ENCODE measurements at regions not wholly inside any gene's neighbourhood (a gene's known extent, or its start where the extent isn't known, plus 50 kb on each side); places are given as distances from the start of the nearest gene placed in this dataset.

GRCh38 chr1:47593598-47594285 lies 155.9 kb downstream of the FOXD2 start:
- H4K20me1 ChIP-seq (ENCODE audit: insufficient read depth, low read length): no peaks in the 10 kb centered on the region
- no peaks in the 10 kb centered on the region for H3K4me1 ChIP-seq (ENCODE audit: insufficient read depth, low read length, severe bottlenecking)
- no peak overlapping the region for H3K4me3 ChIP-seq (ENCODE audit: low read depth, low read length, poor library complexity, severe bottlenecking)
- H2AFZ ChIP-seq (ENCODE audit: low read length): no peak overlapping the region
- H3K36me3 ChIP-seq (ENCODE audit: insufficient read depth, low read length): no peaks in the 10 kb centered on the region
- no peaks in the 10 kb centered on the region for H3K9me3 ChIP-seq (ENCODE audit: low read length)
- H3K9me2 ChIP-seq (ENCODE audit: low read depth, low read length): no peaks in the 10 kb centered on the region
- H3K27ac ChIP-seq (ENCODE audit: low read depth, low read length, poor library complexity, severe bottlenecking): no peak overlapping the region
- no peaks in the 10 kb centered on the region for H3K27me3 ChIP-seq (ENCODE audit: insufficient read depth, low read length)
- H3K4me2 ChIP-seq (ENCODE audit: low read length): no peak overlapping the region
- no peak overlapping the region for H3K9ac ChIP-seq (ENCODE audit: low read length)
- H3K79me2 ChIP-seq (ENCODE audit: insufficient read depth, low read length): no peaks in the 10 kb centered on the region
- no peak for TF ChIP-seq EZH2 (IDR thresholded peaks at IDR 0.05; ENCODE audit: borderline replicate concordance, low read length)
- no peak for TF ChIP-seq CTCF (IDR thresholded peaks at IDR 0.05; ENCODE audit: low read length)
- H3F3A ChIP-seq (ENCODE audit: insufficient read depth, low read length): no peaks in the 10 kb centered on the region

- Histone ChIP-seq H3K4me2 (ENCODE audit: low read length) (no peak overlapping the region), H3K79me2 (ENCODE audit: insufficient read depth, low read length) (no peaks in the 10 kb centered on the region), H3K9me2 (ENCODE audit: low read depth, low read length) (no peaks in the 10 kb centered on the region), H3K27ac (ENCODE audit: low read depth, low read length, poor library complexity, severe bottlenecking) (no peak overlapping the region), H3K4me3 (ENCODE audit: low read depth, low read length, poor library complexity, severe bottlenecking) (no peak overlapping the region), H3K36me3 (ENCODE audit: insufficient read depth, low read length) (no peaks in the 10 kb centered on the region), H3K4me1 (ENCODE audit: insufficient read depth, low read length, severe bottlenecking) (no peaks in the 10 kb centered on the region), H3F3A (ENCODE audit: insufficient read depth, low read length) (no peaks in the 10 kb centered on the region), H3K27me3 (ENCODE audit: insufficient read depth, low read length) (no peaks in the 10 kb centered on the region), H3K9ac (ENCODE audit: low read length) (no peak overlapping the region), H3K9me3 (ENCODE audit: low read length) (no peaks in the 10 kb centered on the region), H4K20me1 (ENCODE audit: insufficient read depth, low read length) (no peaks in the 10 kb centered on the region), H2AFZ (ENCODE audit: low read length) (no peak overlapping the region)
- TF ChIP-seq CTCF (IDR thresholded peaks at IDR 0.05; ENCODE audit: low read length) (no peak), EZH2 (IDR thresholded peaks at IDR 0.05; ENCODE audit: borderline replicate concordance, low read length) (no peak)
Measured at GRCh38 chr1:47594627-47595026, 156.8 kb downstream of the FOXD2 start.

- Histone ChIP-seq H3F3A (ENCODE audit: insufficient read depth, low read length) (no peaks in the 10 kb centered on the region), H3K9me3 (ENCODE audit: low read length) (no peaks in the 10 kb centered on the region), H3K9me2 (ENCODE audit: low read depth, low read length) (no peaks in the 10 kb centered on the region), H3K79me2 (ENCODE audit: insufficient read depth, low read length) (no peaks in the 10 kb centered on the region), H3K36me3 (ENCODE audit: insufficient read depth, low read length) (no peaks in the 10 kb centered on the region), H3K27me3 (ENCODE audit: insufficient read depth, low read length) (no peaks in the 10 kb centered on the region), H3K4me2 (ENCODE audit: low read length) (no peak overlapping the region), H3K9ac (ENCODE audit: low read length) (no peak overlapping the region), H2AFZ (ENCODE audit: low read length) (no peak overlapping the region), H3K27ac (ENCODE audit: low read depth, low read length, poor library complexity, severe bottlenecking) (no peak overlapping the region), H4K20me1 (ENCODE audit: insufficient read depth, low read length) (no peaks in the 10 kb centered on the region), H3K4me3 (ENCODE audit: low read depth, low read length, poor library complexity, severe bottlenecking) (no peak overlapping the region), H3K4me1 (ENCODE audit: insufficient read depth, low read length, severe bottlenecking) (no peaks in the 10 kb centered on the region)
- TF ChIP-seq EZH2 (IDR thresholded peaks at IDR 0.05; ENCODE audit: borderline replicate concordance, low read length): no peak
- no peak for TF ChIP-seq CTCF (IDR thresholded peaks at IDR 0.05; ENCODE audit: low read length)
Measured at GRCh38 chr1:47596328-47596727, 158.5 kb downstream of the FOXD2 start.

Data from OCI-LY1 (cell line).